Esophagus muscularis mucosa (tissue), 4 donors: ENCODE measurements at regions not wholly inside any gene's neighbourhood (a gene's known extent, or its start where the extent isn't known, plus 50 kb on each side); places are given as distances from the start of the nearest gene placed in this dataset.

Experiments used
- CTCF ChIP-seq, 3 experiments: fragments of 200-600 bp in 2 of 3; fragments of 450-650 bp in 1 of 3; sonication (generic) in 2 of 3; IDR thresholded peaks; one replicate each; pipeline ENCODE4 v1.5.1; 2017 to 2019; ENCODE audit warnings: antibody characterized with exemption in 3 of 3, mild to moderate bottlenecking in 2 of 3, moderate library complexity in 1 of 3
- EP300 ChIP-seq: sonication (generic); formaldehyde crosslinking; IDR thresholded peaks from one replicate; pipeline ENCODE4 v1.6.1; 2017; ENCODE audit warnings: antibody characterized with exemption
- POLR2A ChIP-seq: fragments of 450-650 bp; IDR thresholded peaks from one replicate; pipeline ENCODE4 v1.6.1; 2017; ENCODE audit warnings: antibody characterized with exemption, moderate library complexity, mild to moderate bottlenecking, low read depth
- POLR2AphosphoS5 ChIP-seq, 2 donors: sonication (generic); formaldehyde crosslinking; IDR thresholded peaks; one replicate each; pipeline ENCODE4 v1.6.1; 2017; ENCODE audit warnings: antibody characterized with exemption in 2 of 2

GRCh38 chr12:28991626-28992025 lies 157.5 kb upstream of the FAR2 start:
- no peak for TF ChIP-seq CTCF (IDR thresholded peaks at IDR 0.05)
- TF ChIP-seq EP300, result no peak
- TF ChIP-seq POLR2A, result no peak
- TF ChIP-seq POLR2AphosphoS5 (IDR thresholded peaks at IDR 0.05), result no peak
